Cardiac fibroblast (primary cell): ENCODE measurements at regions not wholly inside any gene's neighbourhood (a gene's known extent, or its start where the extent isn't known, plus 50 kb on each side); places are given as distances from the start of the nearest gene placed in this dataset.

Experiments
- DNase-seq, 2 donors: peaks; one replicate each; pipeline versions ENCODE4 v3.0.0 to v3.0.0-alpha.2; 2010; ENCODE audit warnings: low read depth in 2 of 2
- H3K4me3 ChIP-seq, 2 donors: replicated peaks in 1 of 2; 1 replicate in 1 of 2; 2 replicates in 1 of 2; pipeline ENCODE4 v1.5.1; 2011; ENCODE audit warnings: low read depth in 2 of 2, low read length in 2 of 2, mild to moderate bottlenecking in 2 of 2, moderate library complexity in 1 of 2
- TF ChIP-seq, protein P1 (sequence below): IDR thresholded peaks from one replicate; pipeline ENCODE4 v1.5.1; 2011; ENCODE audit warnings: low read depth, mild to moderate bottlenecking, low read length, inconsistent platforms

DNA sequence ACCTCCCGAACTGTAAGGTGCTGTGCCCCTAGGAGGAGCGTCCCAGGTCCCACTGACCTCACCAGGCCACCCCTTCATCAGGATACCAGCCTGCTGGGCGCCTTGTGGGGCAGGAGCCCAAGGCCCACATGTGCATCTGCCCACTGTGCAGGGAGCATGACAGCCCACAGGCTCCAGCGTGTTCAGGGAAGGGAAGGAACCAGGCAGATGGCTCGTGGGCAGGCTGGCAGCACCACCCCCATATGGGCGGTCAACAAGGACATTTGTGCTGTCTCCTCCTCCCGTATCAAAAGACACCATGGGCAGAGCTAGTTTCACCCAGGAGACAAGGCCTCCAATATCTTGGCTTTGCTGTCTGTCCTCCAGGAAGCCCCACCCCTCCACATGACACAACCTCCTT, 85.5 kb upstream of the PPP1R26 start:
- H3K4me3 ChIP-seq = no peak overlapping the region
- TF ChIP-seq, protein P1, sequence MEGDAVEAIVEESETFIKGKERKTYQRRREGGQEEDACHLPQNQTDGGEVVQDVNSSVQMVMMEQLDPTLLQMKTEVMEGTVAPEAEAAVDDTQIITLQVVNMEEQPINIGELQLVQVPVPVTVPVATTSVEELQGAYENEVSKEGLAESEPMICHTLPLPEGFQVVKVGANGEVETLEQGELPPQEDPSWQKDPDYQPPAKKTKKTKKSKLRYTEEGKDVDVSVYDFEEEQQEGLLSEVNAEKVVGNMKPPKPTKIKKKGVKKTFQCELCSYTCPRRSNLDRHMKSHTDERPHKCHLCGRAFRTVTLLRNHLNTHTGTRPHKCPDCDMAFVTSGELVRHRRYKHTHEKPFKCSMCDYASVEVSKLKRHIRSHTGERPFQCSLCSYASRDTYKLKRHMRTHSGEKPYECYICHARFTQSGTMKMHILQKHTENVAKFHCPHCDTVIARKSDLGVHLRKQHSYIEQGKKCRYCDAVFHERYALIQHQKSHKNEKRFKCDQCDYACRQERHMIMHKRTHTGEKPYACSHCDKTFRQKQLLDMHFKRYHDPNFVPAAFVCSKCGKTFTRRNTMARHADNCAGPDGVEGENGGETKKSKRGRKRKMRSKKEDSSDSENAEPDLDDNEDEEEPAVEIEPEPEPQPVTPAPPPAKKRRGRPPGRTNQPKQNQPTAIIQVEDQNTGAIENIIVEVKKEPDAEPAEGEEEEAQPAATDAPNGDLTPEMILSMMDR = no peak
- no peak for DNase-seq

DNA sequence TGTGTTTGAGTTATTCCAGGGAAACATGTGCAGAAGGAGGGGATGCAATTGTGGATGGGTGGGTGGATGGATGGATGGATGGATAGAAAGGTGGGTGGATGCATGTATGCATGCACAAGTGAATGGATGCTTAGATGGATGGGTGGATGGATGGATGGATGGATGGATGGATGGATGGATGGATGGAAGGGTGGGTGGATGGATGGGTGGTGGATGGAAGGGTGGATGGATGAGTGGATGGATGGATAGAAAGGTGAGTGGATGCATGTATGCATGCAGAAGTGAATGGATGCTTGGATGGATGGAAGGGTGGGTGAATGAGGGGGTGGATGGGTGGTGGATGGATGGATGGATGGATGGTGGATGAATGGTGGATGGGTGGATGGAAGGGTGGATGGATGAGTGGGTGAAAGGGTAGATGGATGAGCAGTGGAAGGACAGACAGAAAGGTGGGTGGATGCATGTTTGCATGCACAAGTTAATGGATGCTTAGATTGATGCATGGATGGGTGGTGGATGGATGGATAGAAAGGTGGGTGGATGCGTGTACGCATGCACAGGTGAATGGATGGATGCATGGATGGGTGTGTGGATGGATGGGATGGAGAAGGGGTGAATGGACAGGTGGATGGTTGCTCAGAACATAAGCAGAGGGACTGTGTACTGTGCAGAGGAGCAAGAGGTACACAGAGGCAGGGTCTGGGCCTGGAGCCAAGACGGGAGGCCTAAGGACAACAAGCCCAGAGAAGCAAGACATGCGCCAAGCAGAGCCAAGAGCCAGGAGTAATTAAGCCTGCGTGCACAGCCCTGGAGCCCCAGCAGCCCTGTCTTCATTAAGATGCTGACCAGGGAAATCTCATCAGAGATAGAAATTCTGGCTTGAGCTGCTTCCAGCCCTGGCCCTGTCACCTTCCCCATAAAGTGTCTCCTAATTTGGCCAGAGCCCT, 84.6 kb upstream of the PPP1R26 start:
- no peak overlapping the region for H3K4me3 ChIP-seq
- TF ChIP-seq, protein P1 = no peak
- DNase-seq = no peak

DNA sequence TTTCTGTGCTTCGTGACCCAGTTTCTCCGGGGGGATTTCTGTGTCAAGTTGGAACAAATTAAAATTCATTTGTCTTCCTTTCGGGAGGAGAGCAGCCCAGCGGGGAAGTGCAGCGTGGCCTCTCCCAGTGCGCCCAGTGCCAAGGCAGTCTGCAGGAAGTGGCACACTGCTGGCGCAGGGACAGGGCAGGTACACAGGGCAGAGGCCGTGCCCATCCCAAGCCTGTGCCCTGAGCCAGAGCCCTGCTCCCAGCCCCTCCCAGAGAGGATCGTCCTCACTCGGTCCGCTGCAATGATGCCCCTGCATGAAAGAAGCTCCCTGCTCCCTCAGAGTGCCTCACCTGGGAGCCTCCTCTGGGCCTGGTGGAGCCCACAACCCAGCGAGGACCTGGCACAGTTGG, 82.4 kb upstream of the PPP1R26 start:
- H3K4me3 ChIP-seq = no peak overlapping the region
- no peak for DNase-seq
- TF ChIP-seq, protein P1 = no peak

DNA sequence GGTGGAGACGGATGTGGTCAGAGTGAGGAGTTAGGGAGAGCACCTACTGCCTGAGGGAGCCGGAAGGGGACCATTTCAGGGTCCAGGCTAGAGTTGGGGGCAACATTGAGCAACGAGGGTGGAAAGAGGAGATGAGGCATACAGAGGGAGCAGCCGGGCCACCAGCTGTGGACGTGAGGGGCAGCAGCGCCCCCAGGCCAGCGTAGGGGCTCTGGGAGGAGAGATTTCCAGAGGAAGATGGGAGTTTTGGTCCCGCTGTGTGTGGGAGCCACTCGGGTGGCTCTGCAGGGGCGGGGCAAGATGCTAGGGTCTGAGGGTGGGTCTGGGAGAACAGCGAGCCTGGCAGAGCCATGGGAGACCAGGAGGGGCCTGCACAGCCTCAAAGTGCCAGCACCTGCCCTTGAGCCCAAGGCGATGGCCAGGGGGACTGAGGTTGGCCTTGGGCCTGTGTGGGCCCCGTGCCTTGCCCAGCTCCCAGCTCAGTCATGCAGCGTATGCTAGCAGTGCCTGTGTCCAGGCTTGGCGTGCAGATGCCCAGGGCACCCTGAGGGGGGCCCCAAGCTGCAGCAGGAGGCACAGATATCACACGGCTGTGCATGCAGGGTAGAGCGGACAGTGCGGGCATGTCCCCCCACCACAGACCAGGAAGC, 80.5 kb upstream of the PPP1R26 start:
- H3K4me3 ChIP-seq = no peak overlapping the region
- TF ChIP-seq, protein P1 = no peak
- no peak for DNase-seq

DNA sequence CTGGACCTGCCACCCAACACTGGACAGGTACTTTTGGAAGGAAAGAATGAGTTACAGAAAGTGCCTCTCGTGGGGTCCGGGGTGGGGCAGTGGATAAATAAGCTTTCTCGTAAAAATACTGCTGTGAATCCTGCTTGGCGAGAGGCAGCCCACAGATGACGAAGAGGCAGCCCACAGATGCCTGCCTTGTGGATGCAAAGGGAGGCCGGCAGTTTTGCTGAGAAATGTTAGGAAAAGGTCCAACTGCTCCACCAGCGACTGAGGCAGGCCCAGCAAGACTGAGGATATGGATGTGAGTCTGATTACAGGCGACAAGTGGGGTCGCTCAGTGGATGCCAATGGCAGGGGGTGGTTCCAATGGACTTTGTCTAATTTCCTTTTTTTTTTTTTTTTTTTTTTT, 79.1 kb upstream of the PPP1R26 start:
- no peak overlapping the region for H3K4me3 ChIP-seq
- no peak for DNase-seq
- TF ChIP-seq, protein P1 = no peak

DNA sequence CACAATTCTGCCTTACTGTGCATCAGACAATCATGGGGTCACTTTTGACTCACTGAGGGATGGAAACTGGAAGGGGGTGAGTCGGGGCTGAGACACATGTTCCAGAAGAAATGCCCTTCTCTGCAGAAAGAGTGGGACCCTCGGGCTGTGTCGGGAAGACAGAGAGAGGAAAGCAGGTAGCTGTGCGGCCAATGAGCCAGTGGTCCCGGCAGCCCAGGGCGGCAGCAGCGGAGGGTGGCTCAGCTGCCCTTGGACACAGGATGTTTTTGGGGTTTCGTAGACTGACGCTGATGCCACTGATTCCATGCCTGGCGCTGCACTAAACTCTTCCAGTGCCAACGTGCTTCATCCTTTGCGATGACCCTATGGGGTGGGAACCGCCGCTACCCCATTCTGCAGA, 78.4 kb upstream of the PPP1R26 start:
- no peak for DNase-seq
- TF ChIP-seq, protein P1 = no peak
- no peak overlapping the region for H3K4me3 ChIP-seq
